ENCODE measurements at regions not wholly inside any gene's neighbourhood (a gene's known extent, or its start where the extent isn't known, plus 50 kb on each side); places are given as distances from the start of the nearest gene placed in this dataset.

- H3K4me3 ChIP-seq, result no peak overlapping the region
- TF ChIP-seq EP300 (IDR thresholded peaks at IDR 0.05) (no peak), CTCF (IDR thresholded peaks at IDR 0.05) (no peak), POLR2A (IDR thresholded peaks at IDR 0.05) (no peak), POLR2AphosphoS5 (IDR thresholded peaks at IDR 0.05) (no peak)
- H3K27ac ChIP-seq, result no peak overlapping the region
- H3K9me3 ChIP-seq, result peaks cover 0 to 22% (median 0%) of the 10 kb centered on the region in 3 donors
- no peak for ATAC-seq
- H3K27me3 ChIP-seq, result no peaks in the 10 kb centered on the region
- 20 to 22% methylated on average over 3 of the region's 3 CpGs for WGBS, 2 donors (ENCODE audit: low coverage in 1 of 2)
- peaks cover 0 to 8% (median 0%) of the 10 kb centered on the region in 3 donors for H3K4me1 ChIP-seq
- no peaks in the 10 kb centered on the region for H3K36me3 ChIP-seq
Measured at GRCh38 chr1:98104289-98104688, 183.5 kb upstream of the DPYD start.

DNA sequence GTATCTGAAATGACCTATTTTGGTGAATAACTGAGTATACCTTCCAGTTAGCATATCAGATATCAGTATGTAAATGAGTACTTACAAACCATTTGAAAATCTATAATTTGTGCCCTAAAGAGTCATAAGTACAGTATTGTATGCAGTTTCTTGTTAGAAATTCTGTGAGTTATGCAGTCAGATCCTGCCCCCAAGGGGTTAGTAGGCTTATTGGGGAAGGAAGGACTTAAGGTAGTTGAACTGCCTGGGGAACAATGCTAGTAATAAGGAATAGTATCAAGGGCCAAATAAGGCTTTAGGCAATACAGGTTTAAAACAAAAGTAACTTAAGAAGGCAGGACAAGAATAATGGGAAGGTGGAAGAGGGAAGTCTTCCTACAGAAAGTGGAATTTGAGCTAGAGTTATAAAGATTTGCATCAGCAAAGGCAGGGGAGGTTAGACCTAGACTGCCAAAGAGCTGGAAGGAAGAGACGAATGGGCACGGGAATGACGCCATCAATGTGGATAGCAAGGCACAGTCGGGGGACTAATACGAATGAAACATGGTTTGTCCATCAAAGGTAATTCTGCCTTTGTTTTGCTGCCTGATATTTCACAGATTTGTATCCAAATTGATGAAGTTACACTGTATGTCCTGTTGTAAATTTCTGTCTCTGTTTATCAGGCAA lies 182.9 kb upstream of the DPYD start:
- Histone ChIP-seq H3K27ac (no peak overlapping the region), H3K4me1 (peaks cover 0 to 8% (median 0%) of the 10 kb centered on the region in 3 donors), H3K27me3 (no peaks in the 10 kb centered on the region), H3K4me3 (no peak overlapping the region), H3K9me3 (peaks cover 0 to 22% (median 0%) of the 10 kb centered on the region in 3 donors), H3K36me3 (no peaks in the 10 kb centered on the region)
- no peak for ATAC-seq
- no peak for TF ChIP-seq CTCF (IDR thresholded peaks at IDR 0.05)
- WGBS, 2 donors (ENCODE audit: low coverage in 1 of 2), result 44 to 49% methylated on average over 5 of the region's 5 CpGs

- Histone ChIP-seq H3K27ac (no peak overlapping the region), H3K9me3 (peaks cover 0 to 13% (median 0%) of the 10 kb centered on the region in 3 donors), H3K4me3 (no peak overlapping the region), H3K27me3 (no peaks in the 10 kb centered on the region), H3K4me1 (peaks cover 0 to 8% (median 0%) of the 10 kb centered on the region in 3 donors), H3K36me3 (no peaks in the 10 kb centered on the region)
- TF ChIP-seq POLR2AphosphoS5 (IDR thresholded peaks at IDR 0.05), result no peak
- TF ChIP-seq POLR2A (IDR thresholded peaks at IDR 0.05), result no peak
- TF ChIP-seq CTCF (IDR thresholded peaks at IDR 0.05), result no peak
- no peak for TF ChIP-seq EP300 (IDR thresholded peaks at IDR 0.05)
- no peak for ATAC-seq
- 49 to 92% methylated on average over 2 to 3 of the region's 4 CpGs for WGBS, 2 donors (ENCODE audit: low coverage in 1 of 2)
Measured at GRCh38 chr1:98102345-98103030, 181.7 kb upstream of the DPYD start.

DNA sequence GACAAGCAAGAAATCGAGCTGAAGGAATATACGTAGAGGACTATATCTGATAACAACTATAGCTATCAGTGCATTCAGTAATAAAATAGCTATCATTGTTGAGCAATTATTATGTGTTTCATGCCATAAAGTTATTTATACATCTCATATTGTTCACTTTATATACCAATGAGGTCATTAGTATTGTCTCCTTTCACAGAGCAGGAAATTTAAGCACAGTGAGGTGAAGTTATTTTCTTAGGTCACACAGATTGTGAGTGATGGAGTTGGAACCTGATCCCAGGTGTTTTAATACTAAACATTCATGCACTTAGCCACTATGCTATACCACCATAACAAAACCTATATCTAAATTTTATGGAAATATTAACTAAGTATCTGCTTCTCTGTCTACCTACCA lies 180.5 kb upstream of the DPYD start:
- peaks cover 0 to 1% (median 0%) of the 10 kb centered on the region in 3 donors for H3K9me3 ChIP-seq
- 45 to 82% methylated on average over 2 of the region's 2 CpGs for WGBS, 2 donors (ENCODE audit: low coverage in 1 of 2)
- no peak overlapping the region for H3K4me3 ChIP-seq
- H3K27ac ChIP-seq, result no peak overlapping the region
- no peak for TF ChIP-seq POLR2A (IDR thresholded peaks at IDR 0.05)
- no peak for TF ChIP-seq EP300 (IDR thresholded peaks at IDR 0.05)
- no peak for TF ChIP-seq CTCF (IDR thresholded peaks at IDR 0.05)
- TF ChIP-seq POLR2AphosphoS5 (IDR thresholded peaks at IDR 0.05), result no peak
- peaks cover 0 to 8% (median 0%) of the 10 kb centered on the region in 3 donors for H3K4me1 ChIP-seq
- H3K36me3 ChIP-seq, result no peaks in the 10 kb centered on the region
- ATAC-seq, result no peak
- H3K27me3 ChIP-seq, result no peaks in the 10 kb centered on the region

DNA sequence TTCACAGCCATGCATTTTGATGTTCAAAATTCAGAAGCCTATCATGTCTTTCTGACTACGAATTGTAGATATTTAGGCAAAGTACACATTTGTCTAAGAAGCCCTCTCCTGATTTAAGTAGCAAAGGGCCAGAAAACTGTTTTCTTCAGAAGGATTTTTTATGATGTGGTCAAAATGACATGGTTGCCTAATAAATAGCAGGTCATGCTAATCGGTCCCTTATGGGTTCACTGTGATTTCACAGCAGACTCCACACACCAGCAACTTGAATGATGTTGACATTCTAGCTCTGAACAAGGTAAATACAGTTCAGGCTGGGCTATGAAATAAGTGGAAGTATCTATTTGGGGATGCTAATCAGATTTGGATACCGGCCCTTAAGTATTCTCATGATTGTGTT lies 178.7 kb upstream of the DPYD start:
- no peaks in the 10 kb centered on the region for H3K9me3 ChIP-seq
- TF ChIP-seq EP300 (IDR thresholded peaks at IDR 0.05) (no peak), POLR2AphosphoS5 (IDR thresholded peaks at IDR 0.05) (no peak), CTCF (IDR thresholded peaks at IDR 0.05) (no peak), POLR2A (IDR thresholded peaks at IDR 0.05) (no peak)
- 73 to 89% methylated on average over 3 of the region's 3 CpGs for WGBS, 2 donors (ENCODE audit: low coverage in 1 of 2)
- no peak overlapping the region for H3K4me3 ChIP-seq
- H3K27me3 ChIP-seq, result no peaks in the 10 kb centered on the region
- no peak overlapping the region for H3K27ac ChIP-seq
- ATAC-seq, result no peak
- H3K36me3 ChIP-seq, result no peaks in the 10 kb centered on the region
- peaks cover 0 to 8% (median 0%) of the 10 kb centered on the region in 3 donors for H3K4me1 ChIP-seq
